ENCODE measurements at regions not wholly inside any gene's neighbourhood (a gene's known extent, or its start where the extent isn't known, plus 50 kb on each side); places are given as distances from the start of the nearest gene placed in this dataset.

DNA sequence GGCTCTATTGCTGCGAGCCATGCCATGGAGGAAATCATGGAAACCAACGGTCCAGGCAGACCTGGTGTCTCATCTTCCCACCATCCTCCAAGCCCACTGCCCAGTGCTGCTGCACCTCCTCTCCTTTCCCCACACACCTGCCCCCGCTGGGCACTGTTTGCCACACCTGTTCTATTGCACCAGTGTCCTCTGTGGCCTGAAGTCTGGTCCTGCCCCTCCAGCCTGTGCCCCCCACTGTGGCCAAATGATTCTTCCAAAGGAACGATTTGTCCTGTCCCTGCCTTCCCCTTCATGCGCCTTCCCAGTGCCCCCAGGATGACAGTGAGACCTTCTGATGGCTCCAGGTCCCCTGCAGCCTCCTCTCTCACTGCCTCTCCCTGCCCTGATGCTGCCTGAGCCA, 101.9 kb upstream of the TWIST2 start:
- Histone ChIP-seq H3K9me3 (no peaks in the 10 kb centered on the region), H3K27ac (no peak overlapping the region), H3K4me1 (no peaks in the 10 kb centered on the region), H3K36me3 (no peaks in the 10 kb centered on the region), H3K4me3 (no peak overlapping the region), H3K27me3 (no peaks in the 10 kb centered on the region)
- intact Hi-C loops (cut with DNase I; ENCODE audit: low total_unique reads), result no loop called here
- WGBS, 2 donors (ENCODE audit: low coverage in 1 of 2), result 64 to 90% methylated on average over 2 to 5 of the region's 5 CpGs
- in situ Hi-C loops (cut with MboI; ENCODE audit: low pct_ligation_motif_present in 1 of 4, low pct_unique_long_range_greater_than_20kb in 1 of 4, low sequenced_read_pairs in 3 of 4), result no loop called here
- no peak for DNase-seq
- TF ChIP-seq EP300 (IDR thresholded peaks at IDR 0.05; ENCODE audit: low read depth) (no peak), POLR2AphosphoS5 (IDR thresholded peaks at IDR 0.05) (no peak), POLR2A (IDR thresholded peaks at IDR 0.05) (no peak), CTCF (IDR thresholded peaks at IDR 0.05) (no peak)

DNA sequence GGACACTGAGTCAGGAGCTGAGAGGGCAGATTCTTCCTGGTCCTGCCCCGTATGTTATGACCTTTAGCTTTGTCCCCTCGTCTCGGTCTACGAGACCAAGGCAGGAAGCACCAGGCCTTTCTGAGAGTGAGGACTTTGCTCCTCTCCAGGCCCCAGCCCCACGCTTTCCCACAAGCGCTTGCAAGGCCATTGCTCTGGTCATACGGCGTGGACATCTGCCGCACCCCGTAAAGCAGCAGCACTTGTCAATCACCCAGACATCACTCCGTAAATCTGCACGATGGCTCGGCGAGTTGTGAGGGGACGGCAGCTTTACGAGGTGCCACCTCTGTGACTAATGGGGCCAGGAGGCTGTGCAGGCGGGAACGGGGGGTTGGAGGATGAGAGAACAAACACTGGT, 100.8 kb upstream of the TWIST2 start:
- Histone ChIP-seq H3K9me3 (no peaks in the 10 kb centered on the region), H3K36me3 (no peaks in the 10 kb centered on the region), H3K4me1 (no peaks in the 10 kb centered on the region), H3K4me3 (no peak overlapping the region), H3K27ac (no peak overlapping the region), H3K27me3 (no peaks in the 10 kb centered on the region)
- no peak for DNase-seq
- in situ Hi-C loops (cut with MboI; ENCODE audit: low pct_ligation_motif_present in 1 of 4, low pct_unique_long_range_greater_than_20kb in 1 of 4, low sequenced_read_pairs in 3 of 4), result no loop called here
- 81% methylated on average over 18 of the region's 18 CpGs; no CpG with 5 or more reads in 1 of the 2 donors for WGBS, 2 donors (ENCODE audit: low coverage in 1 of 2)
- TF ChIP-seq POLR2A (IDR thresholded peaks at IDR 0.05) (no peak), POLR2AphosphoS5 (IDR thresholded peaks at IDR 0.05) (no peak), CTCF (IDR thresholded peaks at IDR 0.05) (no peak), EP300 (IDR thresholded peaks at IDR 0.05; ENCODE audit: low read depth) (no peak)
- intact Hi-C loops (cut with DNase I; ENCODE audit: low total_unique reads), result no loop called here

DNA sequence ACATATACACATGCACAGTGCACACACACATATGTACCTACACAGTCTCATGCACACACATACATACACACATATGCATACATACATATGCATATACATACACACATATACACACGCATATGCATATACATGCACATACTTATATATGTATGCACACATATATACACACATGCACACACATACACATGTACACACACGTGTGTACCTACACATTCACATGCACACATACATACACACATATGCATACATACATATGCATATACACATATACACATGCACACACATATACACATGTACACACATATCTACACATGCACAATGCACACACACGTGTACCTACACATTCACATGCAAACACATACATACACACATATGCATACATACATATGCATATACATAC, 100.3 kb upstream of the TWIST2 start:
- 82 to 100% methylated on average over 1 to 3 of the region's 3 CpGs for WGBS, 2 donors (ENCODE audit: low coverage in 1 of 2)
- TF ChIP-seq POLR2A (IDR thresholded peaks at IDR 0.05) (no peak), EP300 (IDR thresholded peaks at IDR 0.05; ENCODE audit: low read depth) (no peak), POLR2AphosphoS5 (IDR thresholded peaks at IDR 0.05) (no peak), CTCF (IDR thresholded peaks at IDR 0.05) (no peak)
- Histone ChIP-seq H3K9me3 (no peaks in the 10 kb centered on the region), H3K27ac (no peak overlapping the region), H3K27me3 (no peaks in the 10 kb centered on the region), H3K36me3 (no peaks in the 10 kb centered on the region), H3K4me1 (no peaks in the 10 kb centered on the region), H3K4me3 (no peak overlapping the region)
- intact Hi-C loops (cut with DNase I; ENCODE audit: low total_unique reads), result no loop called here
- in situ Hi-C loops (cut with MboI; ENCODE audit: low pct_ligation_motif_present in 1 of 4, low pct_unique_long_range_greater_than_20kb in 1 of 4, low sequenced_read_pairs in 3 of 4), result no loop called here
- no peak for DNase-seq

- 94 to 100% methylated on average over 3 of the region's 3 CpGs for WGBS, 2 donors (ENCODE audit: low coverage in 1 of 2)
- TF ChIP-seq CTCF (IDR thresholded peaks at IDR 0.05), result no peak
- TF ChIP-seq EP300 (IDR thresholded peaks at IDR 0.05; ENCODE audit: low read depth), result no peak
- no peak for TF ChIP-seq POLR2AphosphoS5 (IDR thresholded peaks at IDR 0.05)
- no peak for TF ChIP-seq POLR2A (IDR thresholded peaks at IDR 0.05)
- H3K4me1 ChIP-seq, result no peaks in the 10 kb centered on the region
- in situ Hi-C loops (cut with MboI; ENCODE audit: low pct_ligation_motif_present in 1 of 4, low pct_unique_long_range_greater_than_20kb in 1 of 4, low sequenced_read_pairs in 3 of 4) (no loop called here), intact Hi-C loops (cut with DNase I; ENCODE audit: low total_unique reads) (no loop called here)
- DNase-seq, result no peak
- H3K27ac ChIP-seq, result no peak overlapping the region
- H3K4me3 ChIP-seq, result no peak overlapping the region
- no peaks in the 10 kb centered on the region for H3K27me3 ChIP-seq
- no peaks in the 10 kb centered on the region for H3K36me3 ChIP-seq
- H3K9me3 ChIP-seq, result no peaks in the 10 kb centered on the region
These were observed 97.5 kb upstream of the TWIST2 start for GRCh38 chr2:238750212-238750904.

Measured in transverse colon (tissue), 4 donors.